Type B pancreatic cell (in vitro differentiated cells): ENCODE measurements at regions not wholly inside any gene's neighbourhood (a gene's known extent, or its start where the extent isn't known, plus 50 kb on each side); places are given as distances from the start of the nearest gene placed in this dataset.

Experiments
- DNase-seq: peaks from one replicate; pipeline ENCODE4 v3.0.0; 2021; ENCODE audit warnings: mixed read lengths; ENCODE audit not compliant: unreplicated experiment; ENCODE audit errors: extremely low spot score
- H3K27ac Mint-ChIP-seq: 2 replicates; pipeline ENCODE4 v1.8.0; 2021; ENCODE audit warnings: mild to moderate bottlenecking, mixed read lengths
- H3K27me3 Mint-ChIP-seq: 2 replicates; pipeline ENCODE4 v1.8.0; 2021; ENCODE audit warnings: mixed read lengths
- H3K36me3 Mint-ChIP-seq: 2 replicates; pipeline ENCODE4 v1.8.0; 2021; ENCODE audit warnings: mixed read lengths
- H3K4me1 Mint-ChIP-seq: one replicate; pipeline ENCODE4 v1.8.0; 2021; ENCODE audit warnings: mixed read lengths; ENCODE audit not compliant: unreplicated experiment
- H3K4me3 Mint-ChIP-seq: 2 replicates; pipeline ENCODE4 v1.8.0; 2021; ENCODE audit warnings: mild to moderate bottlenecking, mixed read lengths
- H3K9me3 Mint-ChIP-seq: 2 replicates; pipeline ENCODE4 v1.8.0; 2021; ENCODE audit warnings: mixed read lengths
- CTCF ChIP-seq: fragments of 200-600 bp; sonication (generic); conservative IDR thresholded peaks from 2 replicates; pipeline ENCODE4 v1.5.0; 2021; ENCODE audit warnings: antibody characterized with exemption, mild to moderate bottlenecking

- Mint-ChIP-seq H3K4me1 (peaks cover 3% of the 10 kb centered on the region), H3K9me3 (peaks cover 9% of the 10 kb centered on the region), H3K36me3 (no peaks in the 10 kb centered on the region), H3K27ac (no peak overlapping the region), H3K27me3 (no peaks in the 10 kb centered on the region), H3K4me3 (no peak overlapping the region)
- DNase-seq, result no peak
- no peak for TF ChIP-seq CTCF
Measured at GRCh38 chr5:15241216-15241821, 258.7 kb upstream of the FBXL7 start.

DNA sequence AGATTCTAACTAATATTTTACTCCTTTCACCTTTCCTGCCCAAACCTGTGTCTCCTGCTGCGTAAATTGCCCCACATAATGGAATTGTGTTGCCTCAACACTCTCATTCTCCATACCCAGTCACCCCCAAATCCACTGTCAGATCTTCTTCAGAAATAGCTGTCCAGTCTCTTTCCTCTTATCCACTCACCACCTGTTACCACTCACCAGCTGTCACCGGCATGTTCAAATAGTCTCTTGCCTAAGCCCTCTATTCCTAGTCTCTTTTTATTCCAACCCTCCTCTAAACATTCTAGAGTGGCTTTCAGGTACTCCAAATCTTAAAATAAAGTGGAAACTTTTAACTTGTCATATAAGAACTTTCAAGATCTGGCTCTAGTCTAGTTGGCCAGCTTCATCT is 262.0 kb upstream of the FBXL7 start:
- Mint-ChIP-seq H3K36me3 (no peaks in the 10 kb centered on the region), H3K4me1 (peaks cover 4% of the 10 kb centered on the region), H3K4me3 (no peak overlapping the region), H3K9me3 (no peaks in the 10 kb centered on the region), H3K27ac (no peak overlapping the region), H3K27me3 (no peaks in the 10 kb centered on the region)
- no peak for DNase-seq
- no peak for TF ChIP-seq CTCF

DNA sequence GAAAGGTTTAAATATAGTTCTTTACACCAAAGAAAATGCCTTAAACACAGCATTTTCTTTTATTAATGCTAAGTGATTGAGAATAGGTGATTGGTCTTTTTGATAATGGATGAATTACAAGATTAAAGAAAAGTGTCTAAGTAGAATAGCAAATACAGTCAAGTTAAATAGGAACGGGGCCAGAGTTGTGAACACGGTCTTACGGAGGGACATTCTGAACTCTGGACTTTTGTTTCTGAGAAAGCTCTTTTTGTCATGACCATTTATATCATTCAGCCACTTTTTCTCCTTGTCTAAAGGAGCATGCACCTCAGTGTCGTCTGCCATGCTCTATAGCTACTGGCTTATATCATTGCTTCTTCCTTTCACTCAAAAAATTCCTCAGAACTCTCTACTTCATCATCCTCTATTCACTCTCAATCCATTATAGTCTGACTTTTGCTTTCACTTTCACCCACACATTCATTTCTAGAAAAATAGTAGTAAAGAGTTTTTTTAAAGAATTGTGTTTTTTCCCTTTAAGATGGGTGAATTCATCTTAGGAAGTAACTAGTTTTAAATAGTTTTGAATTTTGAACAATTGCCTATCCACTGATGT is 263.0 kb upstream of the FBXL7 start:
- H3K36me3 Mint-ChIP-seq, result no peaks in the 10 kb centered on the region
- no peaks in the 10 kb centered on the region for H3K9me3 Mint-ChIP-seq
- no peak overlapping the region for H3K27ac Mint-ChIP-seq
- H3K4me3 Mint-ChIP-seq, result no peak overlapping the region
- TF ChIP-seq CTCF, result no peak
- no peaks in the 10 kb centered on the region for H3K27me3 Mint-ChIP-seq
- DNase-seq, result no peak
- peaks cover 7% of the 10 kb centered on the region for H3K4me1 Mint-ChIP-seq

DNA sequence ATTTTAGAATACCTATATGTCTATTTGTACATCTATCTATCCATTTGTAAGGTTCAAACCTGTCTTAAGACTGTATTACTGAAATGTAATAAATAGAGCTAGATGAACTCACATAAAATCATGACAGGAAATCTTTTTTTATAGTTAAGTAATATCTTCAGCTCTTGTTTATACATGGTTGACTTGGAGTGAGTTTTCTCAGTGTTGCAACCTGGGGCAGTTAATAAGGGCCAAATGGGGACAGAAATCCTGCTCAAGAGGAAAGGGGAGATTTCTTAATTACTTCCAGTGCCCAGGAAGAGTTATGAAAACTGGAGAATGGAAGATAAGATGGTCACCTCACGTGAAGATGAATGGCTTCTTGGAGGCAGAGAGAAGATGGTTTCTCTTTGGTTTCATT is 265.1 kb upstream of the FBXL7 start:
- no peak overlapping the region for H3K4me3 Mint-ChIP-seq
- H3K36me3 Mint-ChIP-seq, result no peaks in the 10 kb centered on the region
- H3K4me1 Mint-ChIP-seq, result peaks cover 8% of the 10 kb centered on the region
- H3K9me3 Mint-ChIP-seq, result no peaks in the 10 kb centered on the region
- DNase-seq, result no peak
- no peak for TF ChIP-seq CTCF
- no peaks in the 10 kb centered on the region for H3K27me3 Mint-ChIP-seq
- no peak overlapping the region for H3K27ac Mint-ChIP-seq

- H3K36me3 Mint-ChIP-seq, result no peaks in the 10 kb centered on the region
- H3K4me1 Mint-ChIP-seq, result peaks cover 8% of the 10 kb centered on the region
- DNase-seq, result no peak
- H3K4me3 Mint-ChIP-seq, result no peak overlapping the region
- H3K27me3 Mint-ChIP-seq, result no peaks in the 10 kb centered on the region
- H3K9me3 Mint-ChIP-seq, result no peaks in the 10 kb centered on the region
- TF ChIP-seq CTCF, result no peak
- no peak overlapping the region for H3K27ac Mint-ChIP-seq
Measured at GRCh38 chr5:15234366-15234765, 265.6 kb upstream of the FBXL7 start.
